Right atrium auricular region (tissue), 2 donors: ENCODE measurements at regions not wholly inside any gene's neighbourhood (a gene's known extent, or its start where the extent isn't known, plus 50 kb on each side); places are given as distances from the start of the nearest gene placed in this dataset.

Experiments used
- DNase-seq: peaks from one replicate; pipeline ENCODE4 v3.0.0-alpha.2; 2019; ENCODE audit warnings: low spot score
- H3K27ac ChIP-seq, 2 donors: fragments of 200-600 bp; sonication (generic); 1 replicate in 1 of 2; 2 replicates in 1 of 2; pipeline ENCODE4 v1.5.1; 2016 to 2019
- H3K27me3 ChIP-seq, 2 donors: fragments of 200-600 bp; sonication (generic); one replicate each; pipeline versions ENCODE4 v1.5.1 to v1.6.0; 2017 to 2019
- H3K36me3 ChIP-seq: fragments of 200-600 bp; sonication (generic); one replicate; pipeline ENCODE4 v1.5.1; 2016
- H3K4me1 ChIP-seq, 2 donors: fragments of 200-600 bp; sonication (generic); one replicate each; pipeline versions ENCODE4 v1.5.1 to v1.6.0; 2017 to 2019
- H3K4me3 ChIP-seq, 2 donors: fragments of 200-600 bp; sonication (generic); 1 replicate in 1 of 2; 2 replicates in 1 of 2; pipeline ENCODE4 v1.5.1; 2017 to 2019; ENCODE audit warnings: mild to moderate bottlenecking in 1 of 2, moderate library complexity in 1 of 2
- H3K9me3 ChIP-seq, 2 donors: fragments of 200-600 bp; sonication (generic); one replicate each; pipeline ENCODE4 v1.5.1; 2019
- CTCF ChIP-seq, 2 donors: fragments of 200-600 bp; sonication (generic); IDR thresholded peaks; one replicate each; pipeline ENCODE4 v1.5.1; 2019; ENCODE audit warnings: antibody characterized with exemption in 2 of 2

- Histone ChIP-seq H3K27ac (no peak overlapping the region), H3K4me1 (no peaks in the 10 kb centered on the region), H3K9me3 (no peaks in the 10 kb centered on the region), H3K27me3 (no peaks in the 10 kb centered on the region), H3K36me3 (no peaks in the 10 kb centered on the region), H3K4me3 (no peak overlapping the region)
- no peak for TF ChIP-seq CTCF (IDR thresholded peaks at IDR 0.05)
- DNase-seq, result no peak
These were observed 61.1 kb upstream of the BDNF start for GRCh38 chr11:27761356-27761755.

GRCh38 chr11:27757953-27758352 is 57.7 kb upstream of the BDNF start:
- Histone ChIP-seq H3K4me1 (no peaks in the 10 kb centered on the region), H3K27ac (no peak overlapping the region)
- DNase-seq, result no peak

DNA sequence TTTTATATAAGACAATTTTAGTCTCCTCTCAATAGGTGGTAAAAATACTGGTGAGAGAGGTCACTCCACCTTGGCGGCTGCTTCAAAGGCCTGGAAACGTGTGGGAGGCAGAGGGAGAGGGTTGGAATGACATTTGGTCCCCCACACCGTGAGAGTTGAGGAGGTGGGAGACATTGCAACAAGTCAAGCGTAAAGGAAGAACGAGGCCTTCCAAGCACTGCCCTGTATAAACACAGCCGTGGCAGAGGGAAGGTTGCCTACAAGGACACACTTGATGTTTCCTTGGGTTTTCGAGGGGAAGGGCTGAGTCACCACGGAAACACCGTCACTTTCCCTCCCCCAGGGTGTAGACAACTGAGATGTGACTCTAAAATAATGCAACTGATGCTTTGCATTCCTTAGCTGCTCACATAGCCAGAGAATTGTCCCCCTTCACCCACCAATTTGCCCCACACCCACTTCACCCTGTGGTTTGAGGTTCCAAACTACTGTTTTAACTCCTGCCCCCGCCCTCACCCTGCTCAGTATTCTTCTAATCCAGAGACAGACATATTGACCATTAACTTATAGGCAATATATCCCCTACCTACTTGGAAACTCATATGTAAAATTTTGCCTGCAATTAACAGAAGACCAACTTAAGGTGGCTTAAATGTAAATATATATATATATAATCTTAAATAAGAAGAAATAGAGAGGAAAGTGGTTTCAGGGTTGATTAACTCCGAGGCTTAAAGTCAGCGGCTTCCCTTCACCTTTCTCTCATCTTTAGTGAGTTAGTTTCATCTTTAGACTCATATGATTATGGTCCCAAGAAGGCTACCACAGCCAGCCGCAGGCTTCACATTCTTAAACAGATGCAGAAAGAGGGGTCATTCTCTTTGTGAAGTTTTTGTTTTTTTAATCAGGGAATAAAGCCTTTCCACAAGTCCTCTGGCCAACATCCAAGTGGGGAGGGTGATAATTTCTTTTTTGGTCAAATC is 54.1 kb upstream of the BDNF start:
- H3K27ac ChIP-seq, result no peak overlapping the region
- no peak for TF ChIP-seq CTCF (IDR thresholded peaks at IDR 0.05)
- no peaks in the 10 kb centered on the region for H3K4me1 ChIP-seq
- H3K4me3 ChIP-seq, result no peak overlapping the region
- H3K27me3 ChIP-seq, result no peaks in the 10 kb centered on the region
- H3K36me3 ChIP-seq, result no peaks in the 10 kb centered on the region
- DNase-seq, result no peak
- H3K9me3 ChIP-seq, result no peaks in the 10 kb centered on the region

More at GRCh38 chr11:27757953-27758352, 57.7 kb upstream of the BDNF start:
- no peaks in the 10 kb centered on the region for H3K27me3 ChIP-seq
- no peaks in the 10 kb centered on the region for H3K36me3 ChIP-seq
- no peak for TF ChIP-seq CTCF (IDR thresholded peaks at IDR 0.05)
- no peaks in the 10 kb centered on the region for H3K9me3 ChIP-seq
- no peak overlapping the region for H3K4me3 ChIP-seq
